ENCODE measurements at regions not wholly inside any gene's neighbourhood (a gene's known extent, or its start where the extent isn't known, plus 50 kb on each side); places are given as distances from the start of the nearest gene placed in this dataset.

DNA sequence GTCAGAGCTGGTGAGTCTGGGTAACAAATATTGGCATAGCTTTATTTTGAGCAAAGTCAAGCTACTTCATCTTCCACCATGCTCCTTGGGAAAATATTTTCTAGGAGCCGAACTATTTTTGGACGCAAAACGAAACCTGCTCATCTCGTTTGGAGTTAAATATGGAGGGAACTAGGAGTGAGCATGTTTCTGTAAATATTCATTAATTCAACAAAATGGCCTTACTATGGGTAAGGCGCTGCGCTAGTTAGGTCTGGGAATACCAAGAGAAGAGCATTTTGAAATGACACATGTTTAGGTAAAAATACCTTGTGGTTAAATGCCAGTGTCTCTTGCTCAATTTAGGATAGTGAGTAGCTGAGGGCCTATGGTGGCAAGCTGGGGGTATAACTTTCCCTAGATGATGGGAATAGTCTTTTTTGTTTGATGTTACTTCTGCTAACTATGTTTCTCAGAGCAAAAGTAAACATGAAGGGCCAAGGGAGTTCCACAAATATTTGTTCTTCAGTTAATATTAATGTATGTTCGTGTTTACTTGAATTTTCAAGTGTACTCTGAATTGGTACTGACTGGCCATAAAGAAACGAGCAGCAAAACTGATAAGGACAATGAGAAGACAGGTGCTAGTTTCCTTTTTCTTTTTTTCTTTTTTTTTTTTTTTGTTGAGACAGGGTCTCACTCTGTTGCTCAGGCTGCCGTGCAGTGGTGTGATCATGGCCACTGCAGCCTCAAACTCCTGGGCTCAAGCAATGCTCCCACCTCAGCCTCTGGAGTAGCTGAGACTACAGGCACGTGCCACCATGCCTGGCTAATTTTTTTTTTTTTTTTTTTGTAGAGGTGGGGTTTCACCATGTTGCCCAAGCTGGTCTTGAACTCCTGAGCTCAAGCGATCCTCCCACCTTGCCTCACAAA, 77.7 kb downstream of the MAP1LC3B2 start:
- Histone ChIP-seq H2AK5ac (ENCODE audit: low read length) (no peak overlapping the region), H3K79me2 (ENCODE audit: control insufficient read depth, insufficient read depth, low read length) (no peaks in the 10 kb centered on the region), H2BK120ac (ENCODE audit: low read depth, low read length) (no peak overlapping the region), H3K4me2 (ENCODE audit: low read length) (no peak overlapping the region), H3K56ac (ENCODE audit: low read length) (no peak overlapping the region), H2BK5ac (ENCODE audit: low read length) (no peak overlapping the region), H3K79me1 (ENCODE audit: low read length) (no peaks in the 10 kb centered on the region), H3K9ac (ENCODE audit: low read length) (no peak overlapping the region), H3K27ac (ENCODE audit: low read depth, low read length) (no peak overlapping the region), H3K4me3 (ENCODE audit: low read length) (no peak overlapping the region), H3K4me1 (ENCODE audit: control insufficient read depth, low read depth, low read length) (no peaks in the 10 kb centered on the region), H2BK15ac (replicated peaks; ENCODE audit: low read depth) (no peak overlapping the region), H3K23ac (ENCODE audit: low read length) (no peak overlapping the region), H3K4ac (ENCODE audit: low read depth, low read length) (no peak overlapping the region), H3K18ac (ENCODE audit: low read length) (no peak overlapping the region), H4K5ac (ENCODE audit: low read length) (no peak overlapping the region), H3K27me3 (ENCODE audit: insufficient read depth, low read length, poor library complexity) (no peaks in the 10 kb centered on the region), H4K8ac (ENCODE audit: low read depth, low read length) (no peak overlapping the region), H3K36me3 (ENCODE audit: control insufficient read depth, insufficient read depth, low read length) (no peaks in the 10 kb centered on the region)
- no peak for DNase-seq
- no CpG with 5 or more reads among the region's 11 CpGs for WGBS (ENCODE audit: extremely low coverage, insufficient coverage, low lambda C conversion rate)

DNA sequence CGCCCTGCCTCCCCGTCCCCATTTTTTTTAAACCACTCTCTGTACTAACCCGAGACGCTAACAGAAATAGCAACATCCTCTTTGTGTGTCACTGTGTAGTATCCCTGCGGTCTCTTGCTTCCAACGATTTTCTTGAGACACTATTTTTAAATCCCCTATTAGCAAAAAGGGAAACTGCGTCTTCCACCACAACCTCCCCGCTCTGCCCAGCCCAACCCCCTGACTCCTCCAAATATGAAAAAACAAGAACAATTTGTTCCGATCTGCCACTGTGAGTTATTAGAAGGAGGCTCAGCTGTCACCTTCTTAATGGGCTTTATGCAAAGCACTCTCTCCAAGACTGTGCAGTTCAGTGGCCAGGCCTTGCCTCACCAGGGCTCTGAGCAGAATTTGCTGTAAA, 76.3 kb downstream of the MAP1LC3B2 start:
- H3K4me3 ChIP-seq (ENCODE audit: low read length) = no peak overlapping the region

DNA sequence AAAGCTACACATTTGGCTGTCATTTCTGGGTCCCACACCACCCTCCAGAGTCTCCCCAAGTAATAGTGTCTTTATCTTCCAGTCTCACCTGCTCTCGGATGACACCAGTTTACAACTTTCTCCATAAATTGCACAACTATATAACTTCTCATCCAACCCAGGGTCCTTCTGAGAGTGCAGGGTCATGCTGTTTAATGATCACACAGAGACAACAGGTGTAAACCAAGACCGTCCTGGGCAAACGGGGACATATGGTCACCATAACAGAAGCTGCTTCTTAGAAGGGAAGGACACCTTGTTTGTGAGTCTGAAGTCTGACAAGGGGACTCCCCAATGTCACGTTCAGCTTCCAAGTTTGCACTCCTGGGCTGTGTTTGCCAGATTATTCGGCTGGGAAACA, 74.3 kb downstream of the MAP1LC3B2 start:
- H3K79me2 ChIP-seq (ENCODE audit: control insufficient read depth, insufficient read depth, low read length) = no peaks in the 10 kb centered on the region
- no peak overlapping the region for H3K4ac ChIP-seq (ENCODE audit: low read depth, low read length)
- no peak overlapping the region for H3K56ac ChIP-seq (ENCODE audit: low read length)
- H3K27ac ChIP-seq (ENCODE audit: low read depth, low read length) = no peak overlapping the region
- no peak overlapping the region for H3K4me3 ChIP-seq (ENCODE audit: low read length)
- no peaks in the 10 kb centered on the region for H3K27me3 ChIP-seq (ENCODE audit: insufficient read depth, low read length, poor library complexity)
- H3K4me2 ChIP-seq (ENCODE audit: low read length) = no peak overlapping the region
- H3K79me1 ChIP-seq (ENCODE audit: low read length) = no peaks in the 10 kb centered on the region
- no peak overlapping the region for H3K23ac ChIP-seq (ENCODE audit: low read length)
- H2AK5ac ChIP-seq (ENCODE audit: low read length) = no peak overlapping the region
- H4K5ac ChIP-seq (ENCODE audit: low read length) = no peak overlapping the region
- no peak for DNase-seq
- H4K8ac ChIP-seq (ENCODE audit: low read depth, low read length) = no peak overlapping the region
- no peak overlapping the region for H3K18ac ChIP-seq (ENCODE audit: low read length)
- H3K9ac ChIP-seq (ENCODE audit: low read length) = no peak overlapping the region
- no CpG with 5 or more reads among the region's 5 CpGs for WGBS (ENCODE audit: extremely low coverage, insufficient coverage, low lambda C conversion rate)
- H2BK5ac ChIP-seq (ENCODE audit: low read length) = no peak overlapping the region
- H3K36me3 ChIP-seq (ENCODE audit: control insufficient read depth, insufficient read depth, low read length) = no peaks in the 10 kb centered on the region
- no peak overlapping the region for H2BK15ac ChIP-seq (replicated peaks; ENCODE audit: low read depth)
- H3K4me1 ChIP-seq (ENCODE audit: control insufficient read depth, low read depth, low read length) = no peaks in the 10 kb centered on the region
- H2BK120ac ChIP-seq (ENCODE audit: low read depth, low read length) = no peak overlapping the region

More for the DNA sequence above, 76.3 kb downstream of the MAP1LC3B2 start:
- Histone ChIP-seq H3K9ac (ENCODE audit: low read length) (no peak overlapping the region), H3K18ac (ENCODE audit: low read length) (no peak overlapping the region), H2BK120ac (ENCODE audit: low read depth, low read length) (no peak overlapping the region), H3K79me2 (ENCODE audit: control insufficient read depth, insufficient read depth, low read length) (no peaks in the 10 kb centered on the region), H3K23ac (ENCODE audit: low read length) (no peak overlapping the region), H3K36me3 (ENCODE audit: control insufficient read depth, insufficient read depth, low read length) (no peaks in the 10 kb centered on the region), H3K4ac (ENCODE audit: low read depth, low read length) (no peak overlapping the region), H3K79me1 (ENCODE audit: low read length) (no peaks in the 10 kb centered on the region), H2BK15ac (replicated peaks; ENCODE audit: low read depth) (no peak overlapping the region), H3K4me2 (ENCODE audit: low read length) (no peak overlapping the region), H2AK5ac (ENCODE audit: low read length) (no peak overlapping the region), H2BK5ac (ENCODE audit: low read length) (no peak overlapping the region), H4K8ac (ENCODE audit: low read depth, low read length) (no peak overlapping the region), H3K56ac (ENCODE audit: low read length) (no peak overlapping the region), H3K4me1 (ENCODE audit: control insufficient read depth, low read depth, low read length) (no peaks in the 10 kb centered on the region), H3K27ac (ENCODE audit: low read depth, low read length) (no peak overlapping the region), H3K27me3 (ENCODE audit: insufficient read depth, low read length, poor library complexity) (no peaks in the 10 kb centered on the region), H4K5ac (ENCODE audit: low read length) (no peak overlapping the region)
- DNase-seq = no peak
- no CpG with 5 or more reads among the region's 9 CpGs for WGBS (ENCODE audit: extremely low coverage, insufficient coverage, low lambda C conversion rate)

DNA sequence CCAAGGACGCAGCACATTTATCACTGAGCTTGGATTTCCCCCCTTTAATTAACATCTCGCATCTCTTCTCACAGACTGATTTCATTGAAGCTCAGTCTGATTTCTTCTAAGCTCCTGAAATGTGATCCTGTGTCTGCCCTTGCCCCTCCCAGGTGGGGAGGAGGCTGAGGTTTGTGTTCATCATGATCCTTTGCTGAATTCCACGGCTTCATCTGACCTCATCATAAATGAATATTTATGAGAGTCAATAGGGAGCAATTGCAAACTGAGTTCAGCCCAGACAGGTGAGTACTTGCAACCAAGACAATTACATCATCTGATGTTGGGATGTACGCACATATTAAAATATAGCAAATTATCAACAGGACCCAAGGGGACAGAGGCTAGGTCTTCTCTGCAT, 72.4 kb downstream of the MAP1LC3B2 start:
- Histone ChIP-seq H2BK15ac (replicated peaks; ENCODE audit: low read depth) (no peak overlapping the region), H3K36me3 (ENCODE audit: control insufficient read depth, insufficient read depth, low read length) (no peaks in the 10 kb centered on the region), H2AK5ac (ENCODE audit: low read length) (no peak overlapping the region), H3K4me3 (ENCODE audit: low read length) (no peak overlapping the region), H3K79me2 (ENCODE audit: control insufficient read depth, insufficient read depth, low read length) (no peaks in the 10 kb centered on the region), H3K79me1 (ENCODE audit: low read length) (no peaks in the 10 kb centered on the region), H3K4ac (ENCODE audit: low read depth, low read length) (no peak overlapping the region), H3K27me3 (ENCODE audit: insufficient read depth, low read length, poor library complexity) (no peaks in the 10 kb centered on the region), H3K4me2 (ENCODE audit: low read length) (no peak overlapping the region), H2BK120ac (ENCODE audit: low read depth, low read length) (no peak overlapping the region), H3K23ac (ENCODE audit: low read length) (no peak overlapping the region), H3K4me1 (ENCODE audit: control insufficient read depth, low read depth, low read length) (no peaks in the 10 kb centered on the region), H4K8ac (ENCODE audit: low read depth, low read length) (no peak overlapping the region), H4K5ac (ENCODE audit: low read length) (no peak overlapping the region), H3K56ac (ENCODE audit: low read length) (no peak overlapping the region), H3K18ac (ENCODE audit: low read length) (no peak overlapping the region), H3K9ac (ENCODE audit: low read length) (no peak overlapping the region), H3K27ac (ENCODE audit: low read depth, low read length) (no peak overlapping the region), H2BK5ac (ENCODE audit: low read length) (no peak overlapping the region)
- peak; percentile 37 for DNase-seq
- WGBS (ENCODE audit: extremely low coverage, insufficient coverage, low lambda C conversion rate) = no CpG with 5 or more reads among the region's 4 CpGs

DNA sequence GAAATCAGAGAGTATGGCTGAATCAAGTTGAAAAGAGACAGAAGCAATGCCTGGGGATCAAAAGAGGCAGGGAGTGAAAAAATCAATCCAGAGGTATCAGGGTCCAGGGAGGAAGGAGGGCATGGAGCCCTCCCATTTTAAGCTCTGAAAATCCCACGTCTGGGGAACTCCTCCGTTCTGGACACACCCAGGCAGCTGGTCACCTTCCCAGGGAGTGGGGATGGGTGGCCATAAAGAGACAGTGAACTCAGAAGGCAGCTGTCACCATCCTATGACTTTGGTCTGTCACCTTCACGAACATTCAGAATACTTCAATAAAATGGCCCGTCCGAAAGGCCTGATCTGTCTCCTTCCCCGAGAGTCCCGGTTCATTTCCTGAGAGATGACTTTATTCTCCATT, 71.6 kb downstream of the MAP1LC3B2 start:
- Histone ChIP-seq H3K79me1 (ENCODE audit: low read length) (no peaks in the 10 kb centered on the region), H3K4me2 (ENCODE audit: low read length) (no peak overlapping the region), H3K23ac (ENCODE audit: low read length) (no peak overlapping the region), H3K36me3 (ENCODE audit: control insufficient read depth, insufficient read depth, low read length) (no peaks in the 10 kb centered on the region), H2BK15ac (replicated peaks; ENCODE audit: low read depth) (no peak overlapping the region), H3K9ac (ENCODE audit: low read length) (no peak overlapping the region), H2AK5ac (ENCODE audit: low read length) (no peak overlapping the region), H3K79me2 (ENCODE audit: control insufficient read depth, insufficient read depth, low read length) (no peaks in the 10 kb centered on the region), H4K8ac (ENCODE audit: low read depth, low read length) (no peak overlapping the region), H2BK5ac (ENCODE audit: low read length) (no peak overlapping the region), H3K4me3 (ENCODE audit: low read length) (no peak overlapping the region), H3K27ac (ENCODE audit: low read depth, low read length) (no peak overlapping the region), H3K18ac (ENCODE audit: low read length) (no peak overlapping the region), H3K4me1 (ENCODE audit: control insufficient read depth, low read depth, low read length) (no peaks in the 10 kb centered on the region), H3K27me3 (ENCODE audit: insufficient read depth, low read length, poor library complexity) (no peaks in the 10 kb centered on the region), H3K4ac (ENCODE audit: low read depth, low read length) (no peak overlapping the region), H2BK120ac (ENCODE audit: low read depth, low read length) (no peak overlapping the region), H3K56ac (ENCODE audit: low read length) (no peak overlapping the region), H4K5ac (ENCODE audit: low read length) (no peak overlapping the region)
- no peak for DNase-seq
- no CpG with 5 or more reads among the region's 7 CpGs for WGBS (ENCODE audit: extremely low coverage, insufficient coverage, low lambda C conversion rate)

DNA sequence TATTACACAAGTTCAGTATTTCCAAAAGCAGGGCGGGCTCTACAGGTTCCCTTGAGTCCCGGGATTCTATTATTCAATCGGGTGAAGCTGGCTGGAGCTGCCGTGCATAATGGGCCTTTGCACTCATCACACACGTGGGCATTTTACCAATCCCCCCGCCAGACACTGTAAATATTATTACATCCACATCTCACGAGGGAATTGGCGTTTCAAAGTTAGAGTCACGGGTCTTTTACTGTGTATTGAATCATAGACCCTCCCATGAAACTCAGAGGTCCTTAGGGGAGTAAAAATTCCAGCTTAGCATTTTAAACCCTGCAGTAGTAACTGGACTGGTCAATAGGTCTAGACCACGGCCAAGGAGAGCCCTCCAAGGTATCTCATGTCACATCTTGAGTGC, 70.3 kb downstream of the MAP1LC3B2 start:
- Histone ChIP-seq H4K8ac (ENCODE audit: low read depth, low read length) (no peak overlapping the region), H3K36me3 (ENCODE audit: control insufficient read depth, insufficient read depth, low read length) (no peaks in the 10 kb centered on the region), H3K27ac (ENCODE audit: low read depth, low read length) (no peak overlapping the region), H3K79me1 (ENCODE audit: low read length) (no peaks in the 10 kb centered on the region), H3K23ac (ENCODE audit: low read length) (no peak overlapping the region), H2BK15ac (replicated peaks; ENCODE audit: low read depth) (no peak overlapping the region), H3K4ac (ENCODE audit: low read depth, low read length) (no peak overlapping the region), H3K56ac (ENCODE audit: low read length) (no peak overlapping the region), H3K4me2 (ENCODE audit: low read length) (no peak overlapping the region), H4K5ac (ENCODE audit: low read length) (no peak overlapping the region), H3K79me2 (ENCODE audit: control insufficient read depth, insufficient read depth, low read length) (no peaks in the 10 kb centered on the region), H2AK5ac (ENCODE audit: low read length) (no peak overlapping the region), H3K18ac (ENCODE audit: low read length) (no peak overlapping the region), H2BK5ac (ENCODE audit: low read length) (no peak overlapping the region), H3K9ac (ENCODE audit: low read length) (no peak overlapping the region), H3K4me3 (ENCODE audit: low read length) (no peak overlapping the region), H3K27me3 (ENCODE audit: insufficient read depth, low read length, poor library complexity) (no peaks in the 10 kb centered on the region), H3K4me1 (ENCODE audit: control insufficient read depth, low read depth, low read length) (no peaks in the 10 kb centered on the region), H2BK120ac (ENCODE audit: low read depth, low read length) (no peak overlapping the region)
- WGBS (ENCODE audit: extremely low coverage, insufficient coverage, low lambda C conversion rate) = no CpG with 5 or more reads among the region's 10 CpGs
- DNase-seq = no peak

All from mesendoderm (in vitro differentiated cells).